Effector CD8-positive, alpha-beta T cell (primary cell): ENCODE measurements at regions not wholly inside any gene's neighbourhood (a gene's known extent, or its start where the extent isn't known, plus 50 kb on each side); places are given as distances from the start of the nearest gene placed in this dataset.

ENCODE experiments used
- DNase-seq: peaks from one replicate; lab custom pipeline; 2025; lab: John Stamatoyannopoulos, UW

GRCh38 chr1:14039582-14040430 is 339.8 kb downstream of the PRDM2 start:
- DNase-seq = no peak

DNA sequence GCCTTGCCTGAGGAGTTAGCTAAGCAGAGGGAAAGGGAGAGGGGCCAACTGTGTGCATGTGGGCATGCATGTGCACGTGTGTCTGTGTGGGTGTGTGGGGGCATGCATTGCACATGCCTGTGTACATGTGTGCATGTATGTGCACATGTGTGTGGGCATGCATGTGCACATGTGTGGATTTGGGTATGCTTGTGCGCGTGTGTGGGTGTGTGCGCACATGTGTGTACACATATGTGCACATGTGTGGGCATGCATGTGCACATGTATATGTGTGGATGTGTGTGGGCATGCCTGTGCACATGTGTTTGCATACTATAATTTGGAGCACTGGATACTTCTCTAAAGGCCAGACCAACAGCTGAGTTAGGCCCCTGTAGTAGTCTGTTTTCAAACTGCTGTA is 350.0 kb downstream of the PRDM2 start:
- DNase-seq = no peak

DNA sequence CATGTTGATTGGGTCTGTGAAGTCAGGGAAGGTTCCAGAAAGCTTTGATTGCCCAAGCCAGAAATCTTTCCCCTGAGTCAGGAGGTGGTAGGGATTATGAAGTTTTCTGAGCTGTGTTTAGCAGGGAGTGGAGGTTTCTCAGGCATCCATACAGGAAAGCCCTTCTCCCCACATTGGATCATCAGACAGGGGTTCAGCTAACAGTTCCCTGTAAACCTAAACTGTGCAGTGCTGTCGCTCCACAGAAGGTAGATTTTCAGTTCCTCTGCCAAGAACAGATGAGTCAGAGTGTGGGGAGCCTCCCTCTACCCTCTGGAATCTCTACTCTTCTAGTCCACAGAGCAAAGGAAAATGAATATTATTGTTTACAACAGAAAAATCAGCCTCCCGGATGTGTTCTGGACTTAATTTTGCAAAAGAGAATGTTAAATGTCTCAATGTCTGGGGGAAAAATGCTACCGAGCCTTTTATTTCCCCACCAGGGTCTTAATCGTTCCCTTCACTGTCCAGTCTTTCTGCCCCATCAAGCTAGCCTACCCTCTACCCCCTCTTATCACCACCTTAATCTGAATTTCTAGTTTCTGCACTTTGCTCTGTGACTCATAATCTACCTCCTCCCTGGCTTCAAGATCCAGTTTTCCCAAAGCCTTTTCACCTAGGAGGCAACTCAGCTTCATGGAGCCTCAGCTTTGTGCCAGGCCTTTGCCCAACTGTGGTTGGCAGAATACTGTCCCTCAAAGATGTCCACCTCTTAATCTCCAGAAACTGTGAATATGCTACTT is 355.6 kb downstream of the PRDM2 start:
- no peak for DNase-seq

- DNase-seq = no peak
These were observed 357.7 kb downstream of the PRDM2 start for GRCh38 chr1:14057640-14058039.

GRCh38 chr1:14061204-14061603 is 361.2 kb downstream of the PRDM2 start:
- no peak for DNase-seq

DNA sequence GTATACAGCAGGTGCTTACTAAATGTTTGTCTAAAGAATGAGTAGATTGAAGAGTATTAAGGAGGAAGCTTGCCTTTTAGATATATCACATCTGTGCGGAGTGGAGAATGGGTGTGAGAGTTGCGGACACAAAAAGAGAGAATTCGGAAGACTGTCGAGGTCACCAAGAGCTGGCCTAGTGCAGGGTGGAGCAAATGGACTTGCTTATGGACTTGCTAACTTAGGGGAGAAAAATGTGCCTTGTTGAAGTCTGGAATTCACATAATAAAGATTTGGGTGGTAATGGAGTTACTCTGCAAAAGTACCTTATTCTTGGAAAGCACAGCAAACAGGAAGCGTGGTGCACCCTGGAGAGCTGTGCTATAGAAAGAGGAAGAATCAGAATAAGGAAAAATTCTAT is 361.7 kb downstream of the PRDM2 start:
- no peak for DNase-seq

- DNase-seq = no peak
These were observed 362.7 kb downstream of the PRDM2 start for GRCh38 chr1:14062669-14063068.

GRCh38 chr1:14064649-14065442 is 364.9 kb downstream of the PRDM2 start:
- no peak for DNase-seq

- DNase-seq = no peak
These were observed 365.5 kb downstream of the PRDM2 start for GRCh38 chr1:14065486-14065885.

- DNase-seq = no peak
These were observed 367.0 kb downstream of the PRDM2 start for GRCh38 chr1:14067036-14067435.

DNA sequence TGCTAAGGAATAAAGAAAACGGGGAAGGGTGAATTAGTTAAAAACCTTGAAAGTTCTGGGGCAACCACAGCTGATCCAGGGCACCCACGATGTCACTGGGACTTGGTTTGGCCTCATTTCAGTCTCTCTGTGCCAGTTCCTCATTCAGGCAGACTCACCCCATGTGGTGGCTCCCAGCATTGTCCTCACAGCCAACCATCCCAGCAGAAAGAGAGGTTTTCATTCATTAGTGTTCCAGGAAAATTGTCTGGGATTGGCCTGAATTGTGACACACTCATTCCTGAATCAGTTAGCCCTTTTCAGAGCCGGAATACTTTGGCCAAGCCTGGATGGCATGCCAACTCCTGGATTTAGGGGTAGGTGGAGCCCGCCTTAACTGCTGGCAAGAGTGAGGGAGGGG is 367.7 kb downstream of the PRDM2 start:
- DNase-seq = no peak

- no peak for DNase-seq
These were observed 371.6 kb downstream of the PRDM2 start for GRCh38 chr1:14071581-14071980.

DNA sequence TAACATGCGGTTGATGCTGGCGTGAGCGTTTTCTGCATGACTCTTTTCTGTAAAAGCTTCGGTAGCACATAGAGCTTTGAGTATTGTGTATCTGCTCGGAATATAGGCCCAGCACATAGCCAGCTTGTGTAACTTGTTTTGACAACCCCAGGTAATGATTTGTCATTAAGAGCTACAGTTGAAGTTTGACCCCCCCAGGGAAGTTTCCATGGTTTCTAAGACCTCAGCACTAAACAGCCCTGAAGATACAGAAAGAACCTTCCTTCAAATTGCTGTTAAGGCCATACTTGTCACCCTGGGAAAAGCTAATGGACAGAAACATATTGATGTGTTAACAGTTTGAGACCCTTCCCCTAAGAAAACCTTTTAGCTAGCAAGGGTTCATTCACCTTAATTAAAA is 380.7 kb downstream of the PRDM2 start:
- DNase-seq = no peak

DNA sequence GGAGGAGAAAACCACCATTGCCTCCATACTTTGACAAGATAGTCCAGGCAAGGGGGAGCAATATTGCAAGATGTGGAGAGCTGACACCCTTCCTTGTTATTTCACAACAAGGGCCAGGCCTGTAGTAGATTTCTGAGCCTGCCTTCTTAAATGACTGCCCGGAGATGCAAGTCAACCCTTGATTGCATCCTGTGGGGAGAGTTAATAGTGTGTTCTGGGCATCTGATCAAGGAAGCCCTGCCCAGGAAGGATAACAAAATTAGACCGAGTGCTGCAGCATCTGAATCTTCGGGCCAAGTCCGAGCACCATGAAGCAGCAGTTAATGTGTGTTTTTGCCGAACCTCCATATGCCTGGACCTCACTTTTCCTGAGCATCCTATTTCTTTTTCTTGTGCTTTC is 382.3 kb downstream of the PRDM2 start:
- DNase-seq = no peak

DNA sequence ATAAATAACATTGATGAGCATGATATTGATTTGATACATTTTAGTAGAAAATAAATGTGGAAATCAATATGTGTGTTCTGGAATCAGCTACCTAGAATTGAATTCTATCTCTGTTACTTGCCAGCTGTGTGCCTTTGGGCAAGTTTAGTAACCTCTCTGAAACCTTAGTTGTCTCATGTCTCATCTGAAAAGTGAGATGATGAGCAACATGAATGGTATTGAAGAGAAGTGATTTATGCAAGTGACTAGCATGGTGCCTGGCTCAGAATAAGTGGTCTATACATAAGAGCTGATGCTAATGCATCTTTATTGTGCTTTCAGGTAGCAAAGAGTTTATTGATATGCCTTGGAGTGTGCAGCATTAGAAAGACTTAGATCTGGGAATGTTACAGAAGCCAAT is 383.3 kb downstream of the PRDM2 start:
- DNase-seq = no peak

GRCh38 chr1:14083706-14084105 is 383.7 kb downstream of the PRDM2 start:
- no peak for DNase-seq

GRCh38 chr1:14090062-14090461 is 390.1 kb downstream of the PRDM2 start:
- no peak for DNase-seq

DNA sequence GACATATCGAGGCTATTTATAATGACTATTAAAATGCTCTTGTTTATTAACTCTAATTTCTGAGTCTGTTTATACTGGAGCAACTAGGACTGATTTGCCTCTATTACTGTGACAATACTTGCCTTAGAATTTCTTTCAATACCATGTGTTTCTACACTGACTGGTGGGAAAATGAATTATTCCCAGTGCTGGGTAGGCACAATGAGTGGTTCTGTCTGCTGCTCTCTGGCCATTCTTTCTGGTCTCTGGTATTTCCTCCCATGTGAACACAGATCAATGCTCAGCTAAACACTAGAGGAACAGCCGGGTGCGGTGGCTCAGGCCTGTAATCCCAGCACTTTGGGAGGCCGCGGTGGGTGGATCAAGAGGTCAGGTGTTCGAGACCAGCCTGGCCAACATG is 390.5 kb downstream of the PRDM2 start:
- DNase-seq = no peak

DNA sequence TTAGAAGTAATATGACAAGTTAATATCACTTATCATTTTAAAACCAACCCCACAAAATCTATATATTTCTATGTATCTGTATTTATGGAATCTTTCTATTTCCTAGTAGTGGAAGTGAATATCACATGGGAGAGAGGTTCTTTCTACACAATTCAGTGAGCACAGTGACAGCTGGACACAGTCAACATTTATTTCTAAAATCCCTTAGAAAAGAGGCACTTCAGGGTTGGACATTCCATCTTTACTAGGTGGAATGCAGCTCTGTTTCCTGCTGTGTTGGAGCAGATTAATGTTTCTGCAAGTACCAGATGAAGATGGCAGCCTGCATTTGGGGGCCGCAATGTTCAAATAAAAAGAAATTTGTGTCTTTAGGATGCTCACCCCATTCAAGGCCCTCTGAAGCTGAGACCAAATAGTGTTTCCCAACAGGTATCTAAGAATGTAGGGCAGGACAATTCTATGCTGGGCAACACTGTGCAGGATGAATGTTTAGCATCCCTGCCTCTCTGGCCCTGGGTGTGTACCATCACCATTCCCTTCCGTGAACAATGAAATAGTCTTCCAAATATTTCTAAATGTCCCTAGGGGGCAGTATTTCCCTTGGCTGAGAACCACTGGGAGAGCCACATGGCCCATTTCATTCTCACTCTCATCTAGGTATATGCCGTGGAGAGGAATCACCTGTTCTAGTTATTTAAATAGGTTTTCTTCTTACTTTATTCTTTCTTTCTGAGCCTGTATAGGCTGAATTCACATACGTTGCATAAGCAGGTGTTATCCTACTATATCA is 394.8 kb downstream of the PRDM2 start:
- DNase-seq = no peak

GRCh38 chr1:14098294-14098913 is 398.4 kb downstream of the PRDM2 start:
- DNase-seq = no peak

DNA sequence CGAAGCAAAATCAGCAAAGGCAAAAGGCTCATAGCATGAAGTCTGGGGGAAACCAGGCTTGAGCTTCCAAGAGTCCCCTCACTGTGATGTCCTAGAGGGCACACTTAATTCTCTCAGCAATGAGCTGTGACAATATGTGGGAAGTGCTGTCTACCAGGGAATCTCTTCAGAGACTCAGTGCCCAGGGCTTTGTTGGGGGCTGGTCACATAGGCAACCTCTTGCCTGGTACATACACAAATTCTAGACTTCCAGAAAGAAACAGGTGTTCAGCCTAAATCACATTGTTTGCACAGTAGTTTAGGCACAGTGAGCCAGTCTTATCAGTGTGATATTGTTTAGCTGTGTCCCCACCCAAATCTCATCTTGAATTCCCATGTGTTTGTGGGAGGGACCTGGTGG is 400.5 kb downstream of the PRDM2 start:
- DNase-seq = no peak
